ENCODE measurements at regions not wholly inside any gene's neighbourhood (a gene's known extent, or its start where the extent isn't known, plus 50 kb on each side); places are given as distances from the start of the nearest gene placed in this dataset.

GRCh38 chr2:236922061-236922460 lies 163.6 kb upstream of the COPS8 start:
- DNase-seq (ENCODE audit: low read depth in 2 of 2) = no peak

GRCh38 chr2:236928380-236929037 lies 157.2 kb upstream of the COPS8 start:
- no peak for DNase-seq (ENCODE audit: low read depth in 2 of 2)

- DNase-seq (ENCODE audit: low read depth in 2 of 2) = no peak
Observed at GRCh38 chr2:236932831-236933361, 152.8 kb upstream of the COPS8 start.

GRCh38 chr2:236934166-236934565 lies 151.5 kb upstream of the COPS8 start:
- DNase-seq (ENCODE audit: low read depth in 2 of 2) = no peak

GRCh38 chr2:236934656-236935055 lies 151.0 kb upstream of the COPS8 start:
- no peak for DNase-seq (ENCODE audit: low read depth in 2 of 2)

- DNase-seq (ENCODE audit: low read depth in 2 of 2) = no peak
Observed at GRCh38 chr2:236935083-236935482, 150.6 kb upstream of the COPS8 start.

GRCh38 chr2:236935631-236936445 lies 149.9 kb upstream of the COPS8 start:
- DNase-seq (ENCODE audit: low read depth in 2 of 2) = no peak

GRCh38 chr2:236936446-236936940 lies 149.2 kb upstream of the COPS8 start:
- DNase-seq (ENCODE audit: low read depth in 2 of 2) = no peak

GRCh38 chr2:236938126-236938525 lies 147.6 kb upstream of the COPS8 start:
- no peak for DNase-seq (ENCODE audit: low read depth in 2 of 2)

- no peak for DNase-seq (ENCODE audit: low read depth in 2 of 2)
Observed at GRCh38 chr2:236939271-236939670, 146.4 kb upstream of the COPS8 start.

GRCh38 chr2:236939721-236940231 lies 145.9 kb upstream of the COPS8 start:
- DNase-seq (ENCODE audit: low read depth in 2 of 2) = no peak

GRCh38 chr2:236940497-236940896 lies 145.2 kb upstream of the COPS8 start:
- no peak for DNase-seq (ENCODE audit: low read depth in 2 of 2)

GRCh38 chr2:236940916-236941520 lies 144.7 kb upstream of the COPS8 start:
- DNase-seq (ENCODE audit: low read depth in 2 of 2) = no peak

- no peak for DNase-seq (ENCODE audit: low read depth in 2 of 2)
Observed at GRCh38 chr2:236941551-236941950, 144.1 kb upstream of the COPS8 start.

GRCh38 chr2:236942554-236942953 lies 143.1 kb upstream of the COPS8 start:
- no peak for DNase-seq (ENCODE audit: low read depth in 2 of 2)

- no peak for DNase-seq (ENCODE audit: low read depth in 2 of 2)
Observed at GRCh38 chr2:236943068-236943467, 142.6 kb upstream of the COPS8 start.

- no peak for DNase-seq (ENCODE audit: low read depth in 2 of 2)
Observed at GRCh38 chr2:236943841-236944513, 141.7 kb upstream of the COPS8 start.

GRCh38 chr2:236944561-236944960 lies 141.1 kb upstream of the COPS8 start:
- DNase-seq (ENCODE audit: low read depth in 2 of 2) = no peak

GRCh38 chr2:236945431-236946016 lies 140.2 kb upstream of the COPS8 start:
- no peak for DNase-seq (ENCODE audit: low read depth in 2 of 2)

- no peak for DNase-seq (ENCODE audit: low read depth in 2 of 2)
Observed at GRCh38 chr2:236946871-236947270, 138.8 kb upstream of the COPS8 start.

- no peak for DNase-seq (ENCODE audit: low read depth in 2 of 2)
Observed at GRCh38 chr2:236947294-236947693, 138.4 kb upstream of the COPS8 start.

Data from stimulated activated CD4-positive, alpha-beta T cell treated with anti-CD3 and anti-CD28 coated beads, Interleukin-15, amount 100 ng/mL, for 48 hours (primary cell).